Neutrophil (primary cell): ENCODE measurements at regions not wholly inside any gene's neighbourhood (a gene's known extent, or its start where the extent isn't known, plus 50 kb on each side); places are given as distances from the start of the nearest gene placed in this dataset.

Source experiments
- H3K27ac ChIP-seq: fragments of 200-600 bp; sonication (generic); 2 replicates; pipeline ENCODE4 v1.5.1; 2016; ENCODE audit warnings: mild to moderate bottlenecking, moderate library complexity
- H3K27me3 ChIP-seq: fragments of 200-600 bp; sonication (generic); 2 replicates; pipeline ENCODE4 v1.6.0; 2016; ENCODE audit warnings: mild to moderate bottlenecking
- H3K36me3 ChIP-seq: fragments of 200-600 bp; sonication (generic); 2 replicates; pipeline ENCODE4 v1.5.1; 2017
- H3K4me1 ChIP-seq, 2 experiments: fragments of 200-600 bp in 1 of 2; sonication (generic) in 1 of 2; 1 replicate in 1 of 2; 2 replicates in 1 of 2; pipeline versions ENCODE4 v1.5.1 to v1.6.1; 2013 to 2016; ENCODE audit warnings: low read depth in 1 of 2, low read length in 1 of 2, mild to moderate bottlenecking in 1 of 2, moderate library complexity in 1 of 2; ENCODE audit not compliant: control insufficient read depth in 1 of 2, insufficient read depth in 1 of 2
- H3K4me3 ChIP-seq, 2 experiments: fragments of 200-600 bp in 1 of 2; sonication (generic) in 1 of 2; 1 replicate in 1 of 2; 2 replicates in 1 of 2; pipeline ENCODE4 v1.5.1; 2013 to 2016; ENCODE audit warnings: low read depth in 1 of 2, low read length in 1 of 2, mild to moderate bottlenecking in 1 of 2, moderate library complexity in 1 of 2
- H3K9me3 ChIP-seq: fragments of 200-600 bp; sonication (generic); 2 replicates; pipeline ENCODE4 v1.5.1; 2016
- CTCF ChIP-seq: fragments of 200-600 bp; sonication (generic); IDR thresholded peaks from 2 replicates; pipeline ENCODE4 v1.5.1; 2016; ENCODE audit warnings: antibody characterized with exemption

GRCh38 chr1:218882454-218882853 lies 291.2 kb upstream of the LYPLAL1 start:
- Histone ChIP-seq H3K4me3 (no peak overlapping the region), H3K9me3 (no peaks in the 10 kb centered on the region), H3K36me3 (no peaks in the 10 kb centered on the region), H3K4me1 (no peaks in the 10 kb centered on the region), H3K27ac (no peak overlapping the region), H3K27me3 (no peaks in the 10 kb centered on the region)
- TF ChIP-seq CTCF: no peak

- no peaks in the 10 kb centered on the region for H3K27me3 ChIP-seq
- H3K4me1 ChIP-seq: no peaks in the 10 kb centered on the region
- H3K9me3 ChIP-seq: no peaks in the 10 kb centered on the region
- TF ChIP-seq CTCF: no peak
- no peak overlapping the region for H3K27ac ChIP-seq
- H3K4me3 ChIP-seq: no peak overlapping the region
- H3K36me3 ChIP-seq: no peaks in the 10 kb centered on the region
These were observed 287.4 kb upstream of the LYPLAL1 start for GRCh38 chr1:218886101-218886871.

DNA sequence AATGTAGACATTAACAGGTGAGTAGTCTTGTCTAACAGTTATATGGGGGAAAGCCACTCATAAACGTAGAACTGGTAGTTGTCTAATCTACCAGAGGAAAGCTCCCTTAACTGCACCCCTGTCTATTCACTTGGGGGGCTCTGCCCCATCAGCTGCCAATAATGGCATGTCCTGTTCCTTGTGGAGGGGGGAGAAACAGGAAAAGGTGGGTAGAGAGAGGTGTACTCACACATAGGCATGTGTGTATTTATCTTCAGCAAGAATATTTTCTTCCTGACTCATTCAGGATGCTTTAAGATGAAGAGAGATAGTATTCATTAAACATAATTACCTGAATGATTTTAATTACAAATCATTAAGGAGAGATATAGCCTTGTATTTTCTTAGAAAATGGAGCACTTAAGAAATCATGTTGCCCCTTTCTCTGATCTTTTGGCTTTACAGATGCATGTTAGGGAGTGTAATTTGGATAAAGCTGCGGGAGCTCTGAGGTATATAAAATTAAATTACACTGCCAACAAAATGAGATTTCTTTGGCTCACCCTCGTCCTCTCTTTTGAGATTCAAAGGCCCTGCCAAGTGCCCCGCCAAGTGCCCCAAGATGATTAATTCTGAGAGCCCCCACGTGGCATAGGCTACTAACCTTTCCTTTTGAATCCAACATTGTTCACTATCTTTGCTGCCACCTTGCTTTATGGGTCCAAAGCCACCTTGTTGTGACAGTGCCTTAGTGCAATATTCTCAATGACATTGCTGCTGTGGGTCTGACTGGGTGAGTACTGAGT lies 286.3 kb upstream of the LYPLAL1 start:
- no peaks in the 10 kb centered on the region for H3K27me3 ChIP-seq
- H3K27ac ChIP-seq: no peak overlapping the region
- H3K9me3 ChIP-seq: no peaks in the 10 kb centered on the region
- no peak overlapping the region for H3K4me3 ChIP-seq
- H3K4me1 ChIP-seq: no peaks in the 10 kb centered on the region
- no peak for TF ChIP-seq CTCF
- H3K36me3 ChIP-seq: no peaks in the 10 kb centered on the region

- Histone ChIP-seq H3K27me3 (no peaks in the 10 kb centered on the region), H3K36me3 (no peaks in the 10 kb centered on the region), H3K9me3 (no peaks in the 10 kb centered on the region), H3K4me1 (no peaks in the 10 kb centered on the region), H3K27ac (no peak overlapping the region), H3K4me3 (no peak overlapping the region)
- no peak for TF ChIP-seq CTCF
These were observed 283.2 kb upstream of the LYPLAL1 start for GRCh38 chr1:218890451-218890850.

DNA sequence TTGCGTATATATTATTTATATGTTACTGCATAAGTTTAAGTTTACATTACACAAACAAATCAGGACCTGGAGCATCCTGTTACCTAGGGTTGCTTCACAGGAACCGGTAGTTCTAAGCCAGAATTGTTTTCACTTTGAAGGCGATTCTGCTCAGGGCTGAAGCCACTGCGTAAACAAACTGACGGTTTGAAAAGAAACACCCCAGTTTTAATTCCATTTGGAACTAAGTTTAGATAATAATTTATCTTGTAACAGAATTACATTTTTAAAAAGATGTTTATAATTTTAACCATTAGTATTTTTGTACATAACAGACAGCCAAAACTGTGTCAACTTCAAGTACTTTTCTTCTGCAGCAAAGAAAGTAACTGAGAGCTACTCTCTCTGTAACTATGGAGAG lies 282.1 kb upstream of the LYPLAL1 start:
- no peak overlapping the region for H3K27ac ChIP-seq
- TF ChIP-seq CTCF: no peak
- H3K9me3 ChIP-seq: no peaks in the 10 kb centered on the region
- H3K4me3 ChIP-seq: no peak overlapping the region
- H3K36me3 ChIP-seq: no peaks in the 10 kb centered on the region
- H3K27me3 ChIP-seq: no peaks in the 10 kb centered on the region
- H3K4me1 ChIP-seq: no peaks in the 10 kb centered on the region
